SKM-1 treated with dmso at 0.1 percent for 144 hours (cell line): ENCODE measurements at regions not wholly inside any gene's neighbourhood (a gene's known extent, or its start where the extent isn't known, plus 50 kb on each side); places are given as distances from the start of the nearest gene placed in this dataset.
A peak's percentile ranks its signal among the peaks of the same experiment; 100 is the strongest.

Source experiments
- DNase-seq: peaks from one replicate; lab custom pipeline; 2025; ENCODE audit not compliant: unreplicated experiment; lab: John Stamatoyannopoulos, UW

DNA sequence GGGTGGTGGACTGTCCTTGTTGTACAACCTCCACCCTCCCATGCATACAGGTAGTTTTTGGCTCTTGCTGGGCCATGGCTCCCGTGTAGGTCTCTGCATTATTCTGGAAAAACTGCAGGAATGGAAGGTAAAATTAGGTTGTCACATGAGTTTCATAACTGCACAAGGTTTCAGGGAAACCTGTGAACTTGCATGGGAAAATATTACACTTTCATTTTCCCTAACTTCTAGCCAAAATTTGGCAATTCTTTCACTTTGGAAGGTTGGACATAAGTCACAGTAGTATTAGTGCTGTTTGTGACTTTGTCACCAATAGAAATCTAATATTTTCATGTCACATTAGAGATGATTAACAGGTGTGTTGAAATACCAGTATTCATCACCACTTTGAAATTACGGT lies 118.1 kb upstream of the MGAT5 start:
- DNase-seq, result no peak

DNA sequence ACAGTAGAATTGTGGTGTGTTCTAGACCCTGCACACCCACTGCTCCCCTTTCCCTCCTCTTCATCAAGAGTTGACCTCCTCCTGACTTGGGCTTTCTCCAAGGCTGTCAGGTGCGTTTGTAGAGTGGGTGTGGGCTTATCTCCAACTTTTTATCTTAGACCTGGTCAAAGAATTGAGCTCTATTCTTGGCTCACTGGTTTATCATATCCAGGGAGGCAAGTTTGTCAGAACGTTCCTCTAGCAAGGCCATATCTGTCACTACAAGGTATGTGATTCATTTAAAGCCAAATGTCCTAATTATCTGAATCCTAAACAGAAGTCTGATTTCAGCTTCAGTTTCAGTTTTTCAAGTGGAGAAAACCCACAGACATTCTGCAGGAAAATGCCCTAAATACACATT lies 117.1 kb upstream of the MGAT5 start:
- no peak for DNase-seq

DNA sequence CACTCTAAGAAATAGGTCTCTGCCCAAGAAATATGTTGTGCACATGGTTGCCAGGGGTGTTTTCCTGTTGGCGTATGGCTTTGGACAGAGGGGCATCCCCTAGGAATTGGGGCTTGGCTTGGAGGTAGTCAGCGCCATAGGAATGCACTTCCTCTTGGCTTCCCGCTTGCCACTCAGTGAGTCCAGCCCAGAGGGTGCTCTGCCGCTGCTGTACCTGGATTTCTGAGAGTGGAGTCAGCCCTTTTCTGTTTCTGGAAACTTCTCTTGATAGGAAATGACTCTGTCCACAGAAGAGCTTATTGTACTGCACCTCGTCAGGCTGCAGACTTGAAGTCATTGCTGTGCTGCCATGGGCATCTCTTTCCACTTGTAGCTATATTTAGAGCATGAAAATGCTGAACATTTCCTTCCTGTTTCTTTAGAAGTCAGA lies 116.7 kb upstream of the MGAT5 start:
- peak; percentile 43 for DNase-seq

DNA sequence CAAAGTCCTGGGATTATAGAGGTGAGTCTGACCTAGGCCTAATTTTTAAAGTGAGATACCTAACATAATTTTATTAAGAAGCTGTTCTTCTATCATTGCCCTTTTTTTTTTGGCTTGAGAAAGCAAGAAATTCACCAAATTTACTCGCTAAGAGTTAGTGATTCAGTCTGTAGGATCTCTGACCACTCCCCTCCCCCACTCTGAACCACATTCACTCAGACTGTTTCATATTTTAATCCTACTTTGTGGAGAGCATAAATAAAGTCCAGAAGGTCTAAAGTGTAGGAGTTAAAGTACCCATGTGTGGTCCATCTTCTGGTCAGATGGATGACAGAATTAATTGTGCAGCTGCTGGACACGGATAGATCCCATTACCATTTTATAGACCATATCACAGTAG lies 115.8 kb upstream of the MGAT5 start:
- DNase-seq, result no peak

DNA sequence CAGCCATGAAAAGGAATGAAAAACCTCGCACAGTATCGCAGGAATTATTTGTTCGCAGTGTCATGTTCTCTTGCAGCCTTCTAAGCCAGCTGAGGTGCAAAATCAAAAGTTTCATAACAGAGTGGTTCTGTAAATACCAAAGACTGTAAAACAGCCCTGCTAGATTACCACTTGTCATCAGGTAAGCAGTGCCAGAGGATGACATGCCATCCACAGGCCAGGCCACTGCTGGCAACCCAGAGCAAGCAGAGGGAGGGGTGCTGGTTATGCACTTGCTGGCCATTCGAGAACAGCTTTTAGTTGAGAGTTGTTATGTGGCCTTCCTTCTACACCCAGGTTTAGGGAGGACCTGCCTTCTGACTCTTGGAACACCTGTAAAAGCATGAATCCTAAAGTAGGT lies 114.3 kb upstream of the MGAT5 start:
- DNase-seq, result no peak

DNA sequence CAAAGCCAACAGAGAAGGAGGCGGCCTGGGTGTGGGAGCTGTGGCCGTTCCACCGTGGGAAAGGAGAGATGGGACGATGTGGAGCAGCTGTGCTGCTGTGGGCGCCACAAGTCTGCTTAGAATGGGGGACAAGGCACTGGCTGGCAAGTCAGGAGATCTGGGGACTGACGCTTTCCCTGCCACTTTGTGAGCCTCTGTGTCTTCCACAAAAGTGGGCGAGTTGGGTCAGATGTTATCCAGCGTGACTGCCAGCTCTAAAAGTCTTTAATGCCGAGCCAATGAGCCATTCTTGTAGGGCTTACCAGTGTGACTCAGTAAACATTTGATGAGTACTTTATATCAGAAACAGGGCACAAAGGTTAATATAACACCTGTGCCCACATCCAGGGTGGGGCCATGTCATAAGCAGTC lies 113.6 kb upstream of the MGAT5 start:
- no peak for DNase-seq

DNA sequence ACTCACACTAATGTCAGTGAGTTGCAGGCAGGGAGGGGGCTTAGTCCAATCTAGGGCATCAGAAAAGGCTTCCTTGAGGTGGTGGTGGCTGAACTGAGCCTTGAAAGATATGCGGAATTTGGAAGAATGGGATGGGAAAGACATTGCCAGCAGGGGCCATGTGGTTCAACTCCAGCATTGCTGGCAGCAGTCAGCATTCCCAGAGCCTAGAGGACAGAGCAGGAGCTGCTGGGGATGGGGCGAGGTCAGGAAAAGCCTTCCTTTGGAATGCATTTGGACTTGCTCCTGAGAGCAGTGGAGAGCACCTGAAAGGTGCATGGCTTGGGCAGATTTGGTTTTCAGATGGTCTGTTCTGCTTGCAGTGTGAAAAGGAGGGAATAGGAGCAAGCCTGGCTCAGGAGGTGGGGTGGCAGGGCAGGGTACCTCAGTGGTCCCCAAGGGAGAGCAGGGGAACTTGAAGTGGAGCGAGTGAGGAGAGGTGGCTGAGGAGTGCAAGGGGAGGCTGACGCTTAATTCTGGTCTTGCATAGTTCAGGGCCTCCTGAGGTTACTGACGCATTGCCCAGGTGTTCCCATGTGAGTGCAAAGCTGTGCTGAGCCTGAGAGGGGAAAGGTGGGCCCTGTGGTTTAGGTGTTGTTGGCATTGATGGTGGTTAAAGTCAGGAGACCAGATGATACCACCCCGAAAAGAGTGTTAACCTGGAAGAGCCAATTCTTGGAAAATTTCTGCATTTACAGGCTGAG lies 112.1 kb upstream of the MGAT5 start:
- DNase-seq, result no peak

DNA sequence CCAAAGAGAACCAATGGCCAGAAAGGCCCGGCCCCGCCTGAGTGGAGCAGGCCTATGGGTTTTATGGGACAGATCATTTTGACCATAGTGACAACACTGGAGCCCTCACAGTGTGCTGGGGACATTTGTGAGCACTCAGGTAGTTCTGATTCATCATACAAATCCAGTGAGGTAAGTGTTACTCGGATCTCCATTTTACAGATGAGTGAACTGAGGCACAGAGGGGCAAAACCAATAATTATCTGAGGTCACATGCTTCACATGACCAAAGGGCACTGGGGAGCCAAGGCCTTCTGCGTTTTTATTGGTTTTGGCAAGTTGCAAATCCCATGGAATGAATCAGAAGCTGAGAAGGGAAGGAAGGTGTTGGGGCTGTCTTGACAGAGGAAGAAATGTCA lies 111.5 kb upstream of the MGAT5 start:
- no peak for DNase-seq

DNA sequence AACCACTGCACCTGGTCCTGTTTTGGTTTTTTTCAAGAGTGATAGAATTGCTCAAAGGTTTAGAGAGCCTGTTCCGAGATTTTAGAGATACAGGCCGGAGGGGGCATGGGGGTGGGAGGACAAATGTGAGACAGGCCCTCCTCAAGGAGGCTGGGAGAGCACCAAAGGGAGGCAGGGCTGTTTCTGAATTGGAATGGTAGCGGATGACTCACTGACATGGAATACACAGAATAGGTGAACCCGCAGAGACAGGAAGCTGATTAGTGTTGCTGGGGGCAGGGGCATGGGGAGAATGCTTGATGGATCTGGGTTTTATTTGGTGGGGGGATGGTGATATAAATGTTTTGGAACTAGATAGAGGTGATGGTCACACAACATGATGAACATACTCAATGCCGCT lies 111.0 kb upstream of the MGAT5 start:
- no peak for DNase-seq

DNA sequence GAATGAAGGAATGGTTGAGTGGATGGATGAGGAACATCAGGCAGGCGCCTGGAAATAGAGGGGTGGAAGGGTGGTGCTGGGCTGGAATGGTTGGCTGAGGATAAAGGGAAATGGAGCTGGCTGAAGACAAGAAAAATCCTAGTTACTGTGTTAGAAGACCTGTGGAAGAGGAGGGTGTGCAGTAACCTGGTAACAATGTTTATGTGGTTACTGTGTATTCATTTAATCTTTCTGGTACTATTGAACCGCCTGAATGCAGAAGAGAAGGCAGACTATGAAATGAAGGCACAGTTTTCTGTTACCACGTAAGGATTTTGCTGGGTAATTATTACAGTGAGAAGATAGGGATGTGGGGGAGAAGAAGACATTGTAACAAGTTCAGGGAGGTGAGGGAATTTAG lies 110.3 kb upstream of the MGAT5 start:
- DNase-seq, result no peak

DNA sequence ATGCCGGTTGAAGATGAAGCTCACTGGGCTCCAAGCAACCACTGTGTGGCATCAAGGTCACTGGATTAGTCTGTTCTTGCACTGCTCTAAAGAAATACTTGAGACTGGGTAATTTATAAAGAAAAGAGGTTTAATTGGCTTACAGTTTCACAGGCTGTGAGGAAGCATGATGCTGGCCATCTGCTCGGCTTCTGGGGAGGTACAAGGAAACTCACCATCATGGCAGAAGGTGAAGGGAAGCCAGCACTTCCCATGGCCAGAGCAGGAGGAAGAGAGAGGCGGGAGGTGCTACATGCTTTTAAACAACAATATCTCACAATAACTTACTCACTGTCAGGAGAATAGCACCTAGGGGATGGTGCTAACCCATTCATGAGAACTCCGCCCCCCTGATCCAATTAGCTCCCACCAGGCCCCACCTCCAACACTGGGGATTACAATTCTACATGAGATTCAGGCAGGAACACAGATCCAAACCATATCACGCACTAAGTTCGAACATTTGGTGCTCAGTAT lies 109.7 kb upstream of the MGAT5 start:
- DNase-seq, result no peak

DNA sequence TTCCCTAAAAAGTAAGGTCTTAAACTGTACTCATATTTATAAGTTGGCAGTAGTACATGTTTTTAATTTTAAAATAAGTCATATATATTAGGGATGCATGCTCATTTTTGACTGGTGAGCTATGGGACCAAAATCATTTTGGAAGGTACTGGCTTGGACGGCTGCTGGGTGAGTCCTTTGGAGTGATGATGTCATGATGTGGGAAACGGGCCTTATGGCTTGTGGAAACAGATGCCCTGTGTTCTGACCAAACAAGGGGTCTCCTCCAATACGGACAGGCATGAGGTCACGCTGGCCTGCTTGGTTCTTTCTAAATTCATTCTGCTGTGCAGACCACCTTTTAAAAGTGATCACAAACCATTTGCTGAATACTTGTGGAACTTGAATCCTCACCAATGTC lies 109.2 kb upstream of the MGAT5 start:
- no peak for DNase-seq

DNA sequence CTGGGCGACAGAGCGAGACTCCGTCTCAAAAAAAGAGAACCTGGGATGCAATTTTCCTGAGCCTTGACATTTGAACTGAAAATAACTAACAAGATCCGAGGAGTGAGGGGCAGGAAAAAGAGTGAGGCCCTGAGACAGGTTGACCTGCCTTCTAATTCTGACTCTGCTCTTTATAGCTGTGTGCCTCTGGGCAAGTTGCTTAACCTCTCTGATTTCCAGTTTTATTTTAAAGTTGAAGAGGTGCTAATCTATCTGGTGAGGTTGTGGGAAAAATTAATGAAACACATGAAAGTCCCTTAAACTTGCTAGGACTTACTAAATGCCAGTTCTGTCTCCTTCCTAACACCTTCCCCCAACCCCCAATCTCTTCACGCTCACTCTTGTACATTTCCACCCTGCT lies 108.4 kb upstream of the MGAT5 start:
- DNase-seq, result no peak

DNA sequence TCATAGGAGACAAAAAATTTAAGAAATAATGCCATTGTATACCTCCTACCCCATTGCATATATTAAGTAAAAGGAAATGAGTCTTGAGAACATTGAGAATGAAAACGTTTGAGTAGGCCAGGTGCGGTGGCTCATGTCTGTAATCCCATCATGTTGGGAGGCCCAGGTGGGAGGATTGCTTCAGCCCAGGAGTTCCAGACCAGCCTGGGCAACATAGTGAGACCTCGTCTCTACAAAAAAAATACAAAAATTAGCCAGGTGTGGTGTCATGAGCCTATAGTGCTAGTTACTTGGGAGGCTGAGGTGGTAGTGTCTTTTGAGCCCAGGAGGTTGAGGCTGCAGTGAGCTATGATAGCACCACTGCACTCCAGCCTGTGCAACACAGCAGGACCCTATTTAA lies 107.7 kb upstream of the MGAT5 start:
- no peak for DNase-seq

DNA sequence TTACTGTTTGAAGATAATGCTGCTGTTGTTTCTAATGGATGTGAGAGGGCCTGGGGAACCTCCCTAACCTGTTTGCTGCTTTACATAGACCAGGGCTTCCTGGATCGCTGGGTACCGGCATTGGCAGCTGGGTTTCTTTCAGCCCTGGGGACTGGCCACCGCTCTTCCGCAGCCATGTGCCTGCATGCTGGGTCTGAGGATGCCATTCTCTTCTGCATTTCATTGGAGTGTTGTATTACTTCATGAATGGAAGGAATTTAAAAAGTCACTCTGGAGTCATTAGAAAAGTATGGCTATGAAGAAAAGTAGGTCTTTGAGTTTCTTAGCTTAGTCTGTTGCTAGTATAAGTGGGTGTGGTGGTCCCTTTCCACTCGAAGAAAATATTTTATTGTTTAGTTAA lies 107.3 kb upstream of the MGAT5 start:
- no peak for DNase-seq

DNA sequence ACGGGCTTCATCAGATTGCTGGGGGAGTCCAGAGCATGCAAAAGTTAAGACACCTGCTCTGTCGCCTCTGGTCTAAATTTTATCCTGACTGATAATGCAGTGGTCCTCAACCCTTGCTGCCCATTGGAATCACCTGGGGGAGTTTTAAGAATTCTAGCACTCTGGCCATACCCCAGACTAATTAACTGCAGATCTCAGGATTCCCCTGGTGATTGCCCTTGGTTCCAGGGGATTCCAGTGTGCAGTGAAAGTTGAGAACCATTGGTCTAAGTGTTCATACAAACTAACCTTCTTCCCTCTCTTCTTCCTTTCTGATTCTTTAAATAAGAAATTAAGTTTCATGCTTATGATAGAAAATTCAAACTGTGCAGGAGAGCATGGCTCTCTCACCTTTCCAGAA lies 105.7 kb upstream of the MGAT5 start:
- DNase-seq, result no peak

DNA sequence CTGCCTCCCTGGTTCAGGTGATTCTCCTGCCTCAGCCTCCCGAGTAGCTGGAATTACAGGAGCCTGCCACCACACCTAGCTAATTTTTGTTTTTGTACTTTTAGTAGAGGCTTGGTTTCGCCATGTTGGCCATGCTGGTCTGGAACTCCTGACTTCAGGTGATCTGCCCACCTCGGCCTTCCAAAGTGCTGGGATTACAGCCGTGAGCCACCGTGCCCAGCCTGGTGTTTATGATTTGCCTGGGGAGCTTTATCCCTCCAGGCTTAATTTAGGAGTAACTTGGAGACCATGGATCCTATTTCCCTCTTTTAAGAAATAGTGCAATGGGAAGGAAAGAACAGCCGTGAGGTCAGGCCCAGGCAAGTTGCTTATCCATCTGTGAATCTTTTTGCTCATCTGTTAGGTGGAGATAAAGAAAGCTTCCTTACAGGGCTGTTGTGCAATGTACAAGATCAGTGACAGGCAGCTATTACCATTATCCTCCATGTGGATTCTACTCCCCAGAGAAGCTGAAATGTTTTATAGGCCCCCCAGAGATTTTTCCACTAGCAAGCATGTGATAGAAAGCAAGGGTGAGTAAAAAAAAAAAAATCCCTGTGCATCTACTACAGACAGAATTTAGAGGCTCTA lies 104.9 kb upstream of the MGAT5 start:
- peak; percentile 28 for DNase-seq

DNA sequence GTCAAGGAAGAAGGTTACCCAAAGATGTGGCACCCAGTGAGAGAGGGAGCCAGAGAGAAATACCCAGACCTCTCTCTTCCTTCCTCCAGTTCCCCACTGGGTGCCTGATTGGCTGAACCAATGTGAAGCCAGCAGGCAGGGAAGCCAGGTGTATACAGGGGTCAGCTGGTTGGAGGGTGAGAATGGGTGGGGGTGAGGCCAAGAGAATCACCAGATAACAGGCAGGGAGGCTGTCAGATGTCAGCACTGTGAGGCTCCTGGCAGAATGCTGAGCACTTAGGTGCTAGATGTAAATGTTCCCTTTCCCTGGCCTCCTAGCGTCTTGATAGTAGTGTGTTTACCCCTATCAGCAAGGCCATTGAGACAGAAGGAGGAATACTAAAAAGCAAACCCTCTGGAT lies 104.0 kb upstream of the MGAT5 start:
- no peak for DNase-seq

DNA sequence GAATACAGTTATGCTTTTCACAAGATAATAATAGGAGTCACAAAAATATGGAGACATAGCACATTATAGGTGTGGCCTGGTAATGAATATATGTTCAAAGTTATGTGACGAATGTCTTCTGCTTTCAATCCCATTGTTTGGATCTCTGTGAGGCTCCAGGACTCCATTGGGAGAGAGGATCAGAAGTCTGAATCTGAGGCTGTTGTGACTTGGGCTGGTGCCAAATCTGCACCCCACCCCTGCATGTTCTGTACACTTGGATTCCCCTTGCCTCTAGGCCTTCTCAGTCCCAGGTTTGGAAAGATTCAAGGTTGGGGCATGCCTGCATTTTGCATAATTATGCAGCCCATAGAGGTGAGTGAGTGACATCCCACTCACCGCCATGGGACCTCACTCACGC lies 103.1 kb upstream of the MGAT5 start:
- DNase-seq, result no peak

DNA sequence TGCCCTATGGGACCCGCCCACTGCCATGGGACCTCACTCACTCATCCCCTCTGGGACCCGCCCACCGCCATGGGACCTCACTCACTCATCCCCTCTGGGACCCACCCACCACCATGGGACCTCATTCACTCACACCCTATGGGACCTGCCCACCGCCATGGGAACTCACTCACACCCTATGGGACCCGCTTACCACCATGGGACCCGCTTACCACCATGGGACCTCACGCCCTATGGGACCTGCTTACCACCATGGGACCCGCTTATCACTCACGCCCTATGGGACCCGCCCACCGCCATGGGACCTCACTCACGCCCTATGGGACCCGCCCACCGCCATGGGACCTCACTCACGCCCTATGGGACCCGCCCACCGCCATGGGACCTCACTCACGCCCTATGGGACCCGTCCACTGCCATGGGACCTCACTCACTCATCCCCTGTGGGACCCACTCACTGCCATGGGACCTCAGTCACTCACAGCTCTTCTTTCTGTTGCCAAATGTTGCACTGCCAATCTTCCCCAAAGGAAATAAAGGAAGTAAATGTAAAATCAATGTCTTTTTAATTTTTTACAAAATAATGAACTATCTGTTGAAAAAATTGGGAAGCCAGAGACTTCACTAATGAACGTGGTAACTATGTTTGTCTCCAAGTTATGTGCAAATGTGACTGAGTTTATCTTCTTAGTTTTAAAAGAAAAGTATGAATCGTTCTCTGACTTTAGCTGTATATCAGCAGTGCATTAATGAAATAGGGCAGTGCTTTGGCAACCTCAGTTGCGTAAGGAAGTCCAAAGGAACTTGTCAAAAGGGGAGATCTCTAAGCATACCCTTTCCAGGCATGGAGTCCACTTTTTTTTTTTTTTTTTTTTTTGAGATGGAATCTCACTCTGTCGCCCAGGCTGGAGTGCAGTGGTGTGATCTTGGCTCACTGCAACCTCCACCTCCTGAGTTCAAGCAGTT lies 101.5 kb upstream of the MGAT5 start:
- no peak for DNase-seq

DNA sequence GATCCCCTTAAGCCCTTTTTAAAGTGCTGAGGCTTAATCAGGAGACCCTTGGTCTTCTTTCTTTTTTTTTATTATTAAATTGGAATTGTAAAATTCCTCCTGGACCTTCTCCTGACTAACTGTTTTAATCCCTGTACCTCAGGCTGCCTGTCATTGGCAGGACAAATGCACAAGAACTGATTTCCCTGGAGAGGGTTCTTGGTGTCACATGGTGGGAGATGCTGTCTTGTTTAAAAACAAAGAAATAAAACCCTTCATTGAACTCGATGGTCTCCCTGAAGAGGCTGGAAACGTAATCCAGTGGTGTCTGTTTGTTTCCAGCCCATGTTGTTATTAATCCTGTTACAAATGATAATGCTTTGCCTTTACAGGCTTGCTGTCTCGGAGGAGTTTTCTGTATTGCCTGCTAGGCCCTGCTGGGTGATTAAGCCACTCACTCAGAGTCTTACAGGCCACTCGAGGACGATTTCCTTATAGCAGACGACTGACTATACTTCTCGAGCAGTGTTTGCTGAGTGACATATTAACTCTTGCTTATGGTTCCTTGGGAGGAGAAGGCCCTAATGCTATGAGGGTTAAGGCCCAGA lies 100.5 kb upstream of the MGAT5 start:
- no peak for DNase-seq
